Endothelial cell (in vitro differentiated cells): ENCODE measurements at regions not wholly inside any gene's neighbourhood (a gene's known extent, or its start where the extent isn't known, plus 50 kb on each side); places are given as distances from the start of the nearest gene placed in this dataset.

ENCODE experiments used
- DNase-seq: peaks from one replicate; pipeline ENCODE4 v3.0.0; 2021; ENCODE audit warnings: low spot score
- H3K27ac Mint-ChIP-seq: one replicate; pipeline ENCODE4 v1.8.0; 2021; ENCODE audit warnings: mixed read lengths, inconsistent platforms; ENCODE audit not compliant: unreplicated experiment
- H3K27me3 Mint-ChIP-seq: one replicate; pipeline ENCODE4 v1.8.0; 2021; ENCODE audit warnings: mild to moderate bottlenecking, moderate library complexity, mixed read lengths, inconsistent platforms; ENCODE audit not compliant: unreplicated experiment
- H3K36me3 Mint-ChIP-seq: one replicate; pipeline ENCODE4 v1.8.0; 2021; ENCODE audit warnings: mild to moderate bottlenecking, low read depth, mixed read lengths, inconsistent platforms; ENCODE audit not compliant: unreplicated experiment
- H3K4me1 Mint-ChIP-seq: one replicate; pipeline ENCODE4 v1.8.0; 2021; ENCODE audit warnings: mild to moderate bottlenecking, mixed read lengths, inconsistent platforms; ENCODE audit not compliant: unreplicated experiment
- H3K4me3 Mint-ChIP-seq: one replicate; pipeline ENCODE4 v1.8.0; 2021; ENCODE audit warnings: mild to moderate bottlenecking, mixed read lengths, inconsistent platforms; ENCODE audit not compliant: unreplicated experiment
- H3K9me3 Mint-ChIP-seq: one replicate; pipeline ENCODE4 v1.8.0; 2021; ENCODE audit warnings: mixed read lengths, inconsistent platforms; ENCODE audit not compliant: unreplicated experiment
- CTCF ChIP-seq: fragments of 200-600 bp; sonication (generic); IDR thresholded peaks from one replicate; pipeline ENCODE4 v1.5.0; 2021; ENCODE audit warnings: antibody characterized with exemption; ENCODE audit not compliant: unreplicated experiment

- no peak for TF ChIP-seq CTCF
- no peaks in the 10 kb centered on the region for H3K9me3 Mint-ChIP-seq
- H3K36me3 Mint-ChIP-seq, result no peaks in the 10 kb centered on the region
- DNase-seq, result no peak
- H3K27ac Mint-ChIP-seq, result no peak overlapping the region
- H3K4me3 Mint-ChIP-seq, result no peak overlapping the region
- peaks cover 4% of the 10 kb centered on the region for H3K4me1 Mint-ChIP-seq
- peaks cover 2% of the 10 kb centered on the region for H3K27me3 Mint-ChIP-seq
These were observed 262.9 kb downstream of the RDH14 start for GRCh38 chr2:18297534-18298058.

- DNase-seq, result no peak
- Mint-ChIP-seq H3K27ac (no peak overlapping the region), H3K4me3 (no peak overlapping the region), H3K27me3 (no peaks in the 10 kb centered on the region), H3K4me1 (no peaks in the 10 kb centered on the region), H3K9me3 (no peaks in the 10 kb centered on the region), H3K36me3 (no peaks in the 10 kb centered on the region)
- TF ChIP-seq CTCF, result no peak
These were observed 270.1 kb downstream of the RDH14 start for GRCh38 chr2:18290386-18290785.

- no peak overlapping the region for H3K4me3 Mint-ChIP-seq
- no peaks in the 10 kb centered on the region for H3K9me3 Mint-ChIP-seq
- TF ChIP-seq CTCF, result no peak
- H3K36me3 Mint-ChIP-seq, result no peaks in the 10 kb centered on the region
- H3K27me3 Mint-ChIP-seq, result no peaks in the 10 kb centered on the region
- H3K4me1 Mint-ChIP-seq, result no peaks in the 10 kb centered on the region
- no peak overlapping the region for H3K27ac Mint-ChIP-seq
- DNase-seq, result no peak
These were observed 273.6 kb downstream of the RDH14 start for GRCh38 chr2:18286897-18287296.

GRCh38 chr2:18284331-18284730, 276.1 kb downstream of the RDH14 start:
- Mint-ChIP-seq H3K4me3 (no peak overlapping the region), H3K27ac (no peak overlapping the region), H3K9me3 (no peaks in the 10 kb centered on the region), H3K36me3 (no peaks in the 10 kb centered on the region), H3K4me1 (no peaks in the 10 kb centered on the region), H3K27me3 (no peaks in the 10 kb centered on the region)
- DNase-seq, result no peak
- no peak for TF ChIP-seq CTCF

- H3K4me1 Mint-ChIP-seq, result no peaks in the 10 kb centered on the region
- TF ChIP-seq CTCF, result no peak
- no peaks in the 10 kb centered on the region for H3K27me3 Mint-ChIP-seq
- no peak for DNase-seq
- no peaks in the 10 kb centered on the region for H3K9me3 Mint-ChIP-seq
- H3K36me3 Mint-ChIP-seq, result no peaks in the 10 kb centered on the region
- no peak overlapping the region for H3K27ac Mint-ChIP-seq
- H3K4me3 Mint-ChIP-seq, result no peak overlapping the region
These were observed 278.4 kb downstream of the RDH14 start for GRCh38 chr2:18282026-18282425.
